MCF 10A (cell line): ENCODE measurements at regions not wholly inside any gene's neighbourhood (a gene's known extent, or its start where the extent isn't known, plus 50 kb on each side); places are given as distances from the start of the nearest gene placed in this dataset.

Source experiments
- BruUV-seq: library from RNA; stranded (reverse); fragments of 400-500 nt; replicated peaks from 2 replicates; lab custom pipeline; 2021; lab: Mats Ljungman, UMichigan
- CTCF ChIA-PET: fragments of 300-600 bp; sonication (Branson Sonifier 250); formaldehyde crosslinking; extraction: SDS; loops from one replicate; lab custom pipeline; 2021; ENCODE audit warnings: antibody characterized with exemption, inconsistent platforms; lab: Yijun Ruan, JAX
- POLR2A ChIA-PET: fragments of 300-600, 350-650 bp; sonication (Branson Sonifier 250); formaldehyde crosslinking; extraction: SDS; loops from one replicate; lab custom pipeline; 2020; ENCODE audit warnings: antibody characterized with exemption, inconsistent platforms; lab: Yijun Ruan, JAX
- DNase-seq: peaks from one replicate; pipeline ENCODE4 v3.0.0-alpha.2; 2018; ENCODE audit not compliant: unreplicated experiment
- H3K27ac Mint-ChIP-seq: one replicate; pipeline ENCODE4 v1.8.0; 2022; ENCODE audit warnings: mild to moderate bottlenecking, low read depth, mixed read lengths; ENCODE audit not compliant: unreplicated experiment
- H3K27me3 Mint-ChIP-seq: one replicate; pipeline ENCODE4 v1.8.0; 2022; ENCODE audit warnings: mixed read lengths; ENCODE audit not compliant: insufficient read depth, unreplicated experiment
- H3K36me3 Mint-ChIP-seq: one replicate; pipeline ENCODE4 v1.8.0; 2022; ENCODE audit warnings: mild to moderate bottlenecking, moderate library complexity, mixed read lengths; ENCODE audit not compliant: insufficient read depth, unreplicated experiment
- H3K4me1 Mint-ChIP-seq: one replicate; pipeline ENCODE4 v1.8.0; 2022; ENCODE audit warnings: mixed read lengths; ENCODE audit not compliant: insufficient read depth, unreplicated experiment
- H3K4me3 Mint-ChIP-seq: one replicate; pipeline ENCODE4 v1.8.0; 2022; ENCODE audit warnings: mild to moderate bottlenecking, moderate library complexity, mixed read lengths; ENCODE audit not compliant: unreplicated experiment
- H3K9me3 Mint-ChIP-seq: one replicate; pipeline ENCODE4 v1.8.0; 2022; ENCODE audit warnings: mixed read lengths; ENCODE audit not compliant: unreplicated experiment
- CTCF ChIP-seq: fragments of 200-600 bp; IDR thresholded peaks from one replicate; pipeline ENCODE4 v1.8.0; 2022; ENCODE audit warnings: antibody characterized with exemption, mild to moderate bottlenecking; ENCODE audit not compliant: unreplicated experiment
- intact Hi-C: fragments of 100-400 bp; cut with micrococcal nuclease; formaldehyde crosslinking; loops from 2 replicates; pipeline ENCODE4 v1.14.1; 2022

- Mint-ChIP-seq H3K4me3 (no peak overlapping the region), H3K4me1 (no peaks in the 10 kb centered on the region), H3K9me3 (no peaks in the 10 kb centered on the region), H3K27me3 (peaks cover 40% of the 10 kb centered on the region), H3K27ac (no peak overlapping the region), H3K36me3 (no peaks in the 10 kb centered on the region)
- no TSS peak for BruUV-seq
- no peak for TF ChIP-seq CTCF
- intact Hi-C loops, result no loop called here
- no peak for DNase-seq
- CTCF ChIA-PET, result interaction anchor here (0.6 to 0.9 kb wide), 2 partner anchors 17 to 118 kb away, joined by 3 read pairs; no protein-coding TSS in a partner anchor
- POLR2A ChIA-PET, result no interaction called here
These were observed 155.5 kb upstream of the PCBD1 start for GRCh38 chr10:71043858-71044257.

GRCh38 chr10:71044720-71045119, 156.4 kb upstream of the PCBD1 start:
- no TSS peak for BruUV-seq
- TF ChIP-seq CTCF, result no peak

DNA sequence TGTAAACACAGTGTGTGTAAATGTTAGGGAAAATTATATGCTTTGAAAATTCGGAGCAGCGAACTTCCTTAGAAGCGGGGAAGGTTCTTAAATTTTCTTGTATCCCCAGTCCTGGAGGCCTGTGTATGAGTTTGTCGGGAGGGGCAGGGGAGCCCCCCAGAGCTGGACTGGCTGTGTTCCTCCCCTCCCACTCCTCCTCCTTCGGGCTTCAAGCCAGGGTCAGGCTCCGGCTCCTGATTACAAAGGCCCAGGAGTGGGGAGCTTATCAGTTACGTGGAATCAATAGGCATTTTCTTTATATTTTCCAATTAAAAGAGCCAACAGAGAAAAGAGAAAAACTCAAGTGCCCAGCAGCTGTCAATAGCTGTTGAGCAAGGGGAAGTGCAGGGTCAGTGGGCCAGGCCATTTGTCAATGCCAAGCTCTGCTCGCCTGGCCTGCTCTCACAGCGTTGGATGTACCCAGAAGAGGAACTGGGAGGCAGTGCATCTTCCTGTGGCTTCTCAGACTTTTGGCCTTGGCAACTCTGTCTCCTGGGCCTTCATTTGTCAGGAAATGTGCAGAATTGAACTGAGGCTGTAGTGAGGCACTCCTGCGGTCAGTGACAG, 156.9 kb upstream of the PCBD1 start:
- Mint-ChIP-seq H3K36me3 (no peaks in the 10 kb centered on the region), H3K27me3 (peaks cover 39% of the 10 kb centered on the region), H3K27ac (no peak overlapping the region), H3K9me3 (no peaks in the 10 kb centered on the region), H3K4me3 (no peak overlapping the region), H3K4me1 (no peaks in the 10 kb centered on the region)
- CTCF ChIA-PET, result no interaction called here
- DNase-seq, result no peak
- POLR2A ChIA-PET, result interaction anchor here (1.4 kb wide), 1 partner anchor 14 kb away, joined by 3 read pairs; no protein-coding TSS in a partner anchor
- BruUV-seq, result no TSS peak
- intact Hi-C loops, result no loop called here
- no peak for TF ChIP-seq CTCF

More at GRCh38 chr10:71044720-71045119, 156.4 kb upstream of the PCBD1 start:
- Mint-ChIP-seq H3K4me1 (no peaks in the 10 kb centered on the region), H3K4me3 (no peak overlapping the region), H3K36me3 (no peaks in the 10 kb centered on the region), H3K9me3 (no peaks in the 10 kb centered on the region), H3K27me3 (peaks cover 39% of the 10 kb centered on the region), H3K27ac (no peak overlapping the region)
- intact Hi-C loops, result no loop called here
- CTCF ChIA-PET, result no interaction called here
- no peak for DNase-seq
- POLR2A ChIA-PET, result interaction anchor here (1.4 kb wide), 1 partner anchor 13 kb away, joined by 3 read pairs; no protein-coding TSS in a partner anchor

- no peak for DNase-seq
- Mint-ChIP-seq H3K36me3 (no peaks in the 10 kb centered on the region), H3K9me3 (no peaks in the 10 kb centered on the region), H3K27ac (no peak overlapping the region), H3K4me1 (no peaks in the 10 kb centered on the region), H3K27me3 (peaks cover 39% of the 10 kb centered on the region), H3K4me3 (no peak overlapping the region)
- no peak for TF ChIP-seq CTCF
- no TSS peak for BruUV-seq
- intact Hi-C loops, result no loop called here
- ChIA-PET POLR2A (interaction anchor here (1.4 kb wide), 1 partner anchor 14 kb away, joined by 3 read pairs; no protein-coding TSS in a partner anchor), CTCF (no interaction called here)
These were observed 157.6 kb upstream of the PCBD1 start for GRCh38 chr10:71045936-71046335.
